NCI-H526 (cell line): ENCODE measurements at regions not wholly inside any gene's neighbourhood (a gene's known extent, or its start where the extent isn't known, plus 50 kb on each side); places are given as distances from the start of the nearest gene placed in this dataset.

Experiments
- DNase-seq, 2 experiments: peaks; one replicate each; lab custom pipeline; 2025; lab: John Stamatoyannopoulos, UW

DNA sequence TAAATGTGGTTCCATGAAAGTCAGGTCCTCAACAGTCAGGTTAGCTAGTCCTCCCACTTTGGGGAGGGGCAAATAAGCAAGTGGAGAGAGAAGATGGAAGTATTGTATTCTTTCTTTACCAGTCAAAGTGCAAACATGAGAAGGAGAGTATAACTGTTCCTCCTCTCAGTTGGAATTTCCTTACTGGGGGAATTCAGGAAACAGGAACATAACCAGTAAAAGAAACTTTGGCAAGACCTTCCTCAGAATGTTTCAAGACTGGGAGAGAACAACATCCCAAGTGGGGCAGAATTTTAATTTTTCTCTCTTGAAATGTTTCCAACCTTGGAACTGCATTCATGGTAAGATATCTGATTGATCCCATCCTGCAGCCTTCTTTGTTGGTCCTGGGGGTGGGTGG lies 552.4 kb upstream of the TNP1 start:
- DNase-seq: no peak

GRCh38 chr2:217410681-217410960 lies 550.8 kb upstream of the TNP1 start:
- no peak for DNase-seq

DNA sequence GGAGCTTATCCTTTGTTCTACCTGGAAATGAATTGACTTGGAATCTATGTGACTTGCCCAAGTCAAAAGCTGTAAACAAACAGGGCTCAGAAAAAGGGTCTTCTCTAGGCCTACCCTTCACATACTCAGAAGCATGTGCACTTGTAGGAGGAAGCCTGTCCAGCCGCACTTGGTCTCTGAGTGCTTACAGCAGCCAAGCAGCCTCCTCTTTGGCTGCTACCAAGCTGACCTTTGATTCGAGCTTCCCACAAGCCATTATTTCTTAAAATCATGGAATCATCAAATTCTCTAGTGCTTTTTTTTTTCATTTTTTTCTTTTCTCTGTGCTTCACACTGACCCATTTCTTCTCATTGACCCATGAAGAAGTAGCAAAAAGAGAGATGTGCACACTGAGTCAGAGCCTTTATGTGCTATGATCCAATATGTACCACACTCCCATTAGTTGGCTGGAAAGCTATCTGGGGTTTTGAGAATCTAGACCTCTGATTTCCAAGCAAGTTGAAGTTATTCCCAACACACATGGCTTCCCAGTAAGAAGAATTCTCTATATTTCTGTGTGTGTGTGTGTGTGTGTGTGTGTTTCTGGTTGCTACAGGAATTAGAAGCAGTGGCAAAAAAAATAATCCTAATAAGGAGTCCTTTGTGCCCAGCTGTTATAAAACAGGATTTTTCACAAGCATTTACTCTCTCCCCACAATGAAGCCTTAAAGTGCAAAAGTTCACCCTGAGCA lies 550.3 kb upstream of the TNP1 start:
- DNase-seq: no peak

- DNase-seq: no peak
These were observed 547.5 kb upstream of the TNP1 start for GRCh38 chr2:217407362-217407761.

GRCh38 chr2:217404236-217404760 lies 544.4 kb upstream of the TNP1 start:
- no peak for DNase-seq

- DNase-seq: no peak
These were observed 543.0 kb upstream of the TNP1 start for GRCh38 chr2:217402761-217403383.

DNA sequence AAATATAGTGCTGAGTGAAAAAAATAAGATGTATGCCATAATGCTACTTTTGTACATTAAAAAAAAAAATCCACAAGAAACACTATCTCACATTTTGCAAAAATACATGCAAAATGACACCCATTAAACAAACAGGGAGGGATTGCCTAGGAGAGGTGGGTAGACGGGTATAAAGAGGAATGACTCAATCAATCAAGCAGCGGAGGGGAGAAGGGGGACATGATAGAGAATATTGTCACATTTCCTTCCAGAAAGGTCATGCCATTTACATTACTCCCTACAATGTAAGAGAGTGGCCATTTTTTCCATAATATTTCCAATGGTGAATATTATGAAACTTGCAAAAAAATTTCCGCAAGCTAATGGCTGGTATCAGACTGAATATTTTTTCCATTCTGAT lies 542.3 kb upstream of the TNP1 start:
- no peak for DNase-seq

GRCh38 chr2:217399291-217399690 lies 539.4 kb upstream of the TNP1 start:
- DNase-seq: no peak

DNA sequence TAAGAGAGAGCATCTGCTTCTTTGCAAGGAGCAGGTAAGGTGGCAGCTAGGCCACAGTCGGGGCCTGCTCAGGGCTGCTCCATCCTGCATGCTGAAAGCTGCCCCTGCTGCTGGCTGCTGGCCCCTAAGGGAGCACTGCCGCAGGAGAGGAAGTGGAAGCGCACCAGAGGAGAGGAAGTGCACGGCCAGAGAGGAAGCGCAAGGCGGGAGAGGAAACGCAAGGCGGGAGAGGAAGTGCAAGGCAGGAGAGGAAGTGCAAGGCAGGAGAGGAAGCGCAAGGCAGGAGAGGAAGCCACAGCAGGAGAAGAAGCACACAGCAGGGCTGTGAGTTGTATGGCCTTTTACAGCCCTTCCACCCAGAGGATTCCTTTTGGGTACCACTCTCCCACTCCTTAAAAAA lies 539.0 kb upstream of the TNP1 start:
- DNase-seq: no peak

DNA sequence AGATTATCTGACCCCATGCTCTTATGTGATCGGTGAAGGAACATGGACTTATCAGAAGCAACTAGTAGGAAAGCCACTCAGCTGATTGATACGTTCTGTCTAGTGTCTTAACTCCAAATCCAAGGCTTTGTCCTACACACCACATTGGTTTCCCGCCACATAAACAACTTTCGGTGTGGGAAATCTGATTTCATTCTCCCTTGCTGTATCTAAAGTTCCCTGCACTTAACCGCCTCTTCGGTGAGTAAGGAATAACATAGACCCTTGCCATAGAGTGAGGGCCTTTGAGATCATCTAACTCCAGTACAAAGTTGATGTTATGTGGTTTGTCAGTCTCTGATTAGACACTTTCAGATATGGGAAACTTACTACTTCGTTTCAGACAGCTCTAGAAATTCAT lies 538.2 kb upstream of the TNP1 start:
- no peak for DNase-seq

DNA sequence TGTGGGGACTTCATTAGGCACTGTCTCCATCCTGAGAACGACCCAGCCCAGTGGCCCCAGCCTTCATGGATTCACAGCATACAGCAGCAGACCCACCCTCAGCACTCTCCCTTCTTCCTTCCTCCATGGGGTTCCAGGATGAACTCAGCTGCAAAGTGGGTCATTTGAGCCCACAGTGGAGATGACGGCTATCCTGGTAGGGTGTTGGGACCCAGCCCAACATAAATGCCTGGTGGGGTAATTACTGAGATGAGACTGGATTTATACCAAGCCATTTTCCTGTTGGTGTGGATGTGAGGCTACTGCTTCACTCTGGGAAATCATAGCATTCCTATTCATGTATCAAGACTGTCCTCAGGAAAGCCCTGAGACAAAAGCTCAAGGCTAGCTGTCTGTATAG lies 536.7 kb upstream of the TNP1 start:
- no peak for DNase-seq

DNA sequence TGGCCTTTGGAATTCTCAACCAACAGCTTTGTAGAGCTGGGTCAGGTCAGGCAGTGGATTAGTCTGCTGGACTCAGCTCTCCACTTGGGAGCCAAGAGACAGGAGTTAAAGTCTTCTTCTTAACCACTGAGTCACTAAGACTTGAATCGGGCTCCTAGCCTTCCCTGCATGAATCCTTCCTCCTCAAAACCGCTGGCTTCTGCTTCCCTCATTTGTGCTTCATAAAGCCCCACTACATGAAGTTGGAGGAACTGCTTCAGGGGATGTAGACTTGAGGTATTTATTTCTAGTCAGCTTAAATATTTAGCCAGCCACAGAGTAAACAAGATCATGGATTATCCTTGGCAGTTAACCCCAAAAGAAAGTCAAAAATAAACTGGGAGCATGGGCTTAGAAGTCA lies 536.3 kb upstream of the TNP1 start:
- DNase-seq: no peak

- DNase-seq: no peak
These were observed 534.9 kb upstream of the TNP1 start for GRCh38 chr2:217394510-217395351.

DNA sequence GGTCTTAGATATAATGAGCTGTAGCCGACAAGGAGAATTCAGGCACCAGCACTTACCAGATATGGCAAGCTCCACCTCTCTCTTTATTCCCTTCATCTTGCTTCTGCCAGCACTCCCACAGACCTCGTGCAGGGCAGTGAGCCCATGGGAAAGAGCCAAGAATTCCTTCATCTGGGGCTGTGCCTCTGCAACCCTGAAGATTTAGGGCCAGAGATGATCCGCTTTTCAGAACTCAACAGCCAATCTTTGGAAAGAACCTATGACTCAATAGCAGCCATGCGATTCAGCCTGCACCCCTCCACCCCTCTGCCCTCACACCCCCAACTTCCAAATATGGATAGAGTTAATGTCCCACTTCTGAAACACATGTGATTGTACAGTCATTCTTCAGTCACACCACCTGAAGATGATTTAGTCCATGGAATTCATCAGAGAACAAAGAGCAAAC lies 533.7 kb upstream of the TNP1 start:
- DNase-seq: no peak

- no peak for DNase-seq
These were observed 533.2 kb upstream of the TNP1 start for GRCh38 chr2:217392930-217393584.

GRCh38 chr2:217387776-217388387 lies 528.0 kb upstream of the TNP1 start:
- DNase-seq: no peak

GRCh38 chr2:217386041-217386440 lies 526.2 kb upstream of the TNP1 start:
- DNase-seq: no peak

GRCh38 chr2:217383620-217384019 lies 523.8 kb upstream of the TNP1 start:
- no peak for DNase-seq

GRCh38 chr2:217382794-217383193 lies 522.9 kb upstream of the TNP1 start:
- DNase-seq: no peak

- DNase-seq: no peak
These were observed 519.9 kb upstream of the TNP1 start for GRCh38 chr2:217379807-217380206.

GRCh38 chr2:217372794-217373193 lies 512.9 kb upstream of the TNP1 start:
- no peak for DNase-seq

- DNase-seq: no peak
These were observed 511.9 kb upstream of the TNP1 start for GRCh38 chr2:217371781-217372213.
